ENCODE measurements at regions not wholly inside any gene's neighbourhood (a gene's known extent, or its start where the extent isn't known, plus 50 kb on each side); places are given as distances from the start of the nearest gene placed in this dataset.

DNA sequence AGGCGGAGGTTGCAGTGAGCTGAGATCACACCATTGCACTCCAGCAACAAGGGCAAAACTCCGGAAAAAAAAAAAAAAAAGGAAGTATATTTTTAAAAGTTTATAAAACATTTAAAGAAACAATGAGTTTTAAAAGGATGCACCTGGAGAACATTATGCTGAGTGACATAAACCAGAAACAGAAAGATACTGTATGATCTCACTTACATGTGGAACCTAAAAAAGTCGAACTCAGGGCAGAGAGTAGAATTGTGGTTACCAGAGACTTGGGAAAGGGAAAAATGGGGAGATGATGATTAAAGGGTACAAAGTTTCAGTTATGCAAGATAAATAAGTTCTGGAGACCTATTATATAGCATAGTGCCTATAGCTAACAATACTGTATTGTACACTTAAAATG lies 52.8 kb upstream of the RTN4 start:
- Mint-ChIP-seq H3K36me3 (no peaks in the 10 kb centered on the region), H3K4me3 (no peak overlapping the region), H3K9me3 (no peaks in the 10 kb centered on the region), H3K4me1 (peaks cover 26% of the 10 kb centered on the region), H3K27me3 (ENCODE audit: low read depth in 3 of 3) (no peaks in the 10 kb centered on the region), H3K27ac (peak overlapping the region in 5 of 7 donors; percentile 4 to 35 (median 15))
- H3K36me3 ChIP-seq (replicated peaks in 1 of 2; ENCODE audit: control insufficient read depth in 1 of 2, insufficient read depth in 2 of 2, low read length in 2 of 2), result no peaks in the 10 kb centered on the region
- H3K4me2 ChIP-seq (replicated peaks; ENCODE audit: extremely low read depth, low read length, poor library complexity, severe bottlenecking), result no peak overlapping the region
- WGBS (ENCODE audit: insufficient coverage), result no CpG with 5 or more reads among the region's 3 CpGs
- no peaks in the 10 kb centered on the region for H4K20me1 ChIP-seq (ENCODE audit: insufficient read depth, low read length)
- no peaks in the 10 kb centered on the region for H3K79me2 ChIP-seq (ENCODE audit: insufficient read depth, low read length)
- DNase-seq, result no peak
- no peaks in the 10 kb centered on the region for H3K9me3 ChIP-seq (replicated peaks in 1 of 2; ENCODE audit: control insufficient read depth in 1 of 2, insufficient read depth in 1 of 2, low read length in 2 of 2)
- H3K9ac ChIP-seq (ENCODE audit: insufficient read depth, low read length, poor library complexity, severe bottlenecking), result no peak overlapping the region
- TF ChIP-seq, protein P1, sequence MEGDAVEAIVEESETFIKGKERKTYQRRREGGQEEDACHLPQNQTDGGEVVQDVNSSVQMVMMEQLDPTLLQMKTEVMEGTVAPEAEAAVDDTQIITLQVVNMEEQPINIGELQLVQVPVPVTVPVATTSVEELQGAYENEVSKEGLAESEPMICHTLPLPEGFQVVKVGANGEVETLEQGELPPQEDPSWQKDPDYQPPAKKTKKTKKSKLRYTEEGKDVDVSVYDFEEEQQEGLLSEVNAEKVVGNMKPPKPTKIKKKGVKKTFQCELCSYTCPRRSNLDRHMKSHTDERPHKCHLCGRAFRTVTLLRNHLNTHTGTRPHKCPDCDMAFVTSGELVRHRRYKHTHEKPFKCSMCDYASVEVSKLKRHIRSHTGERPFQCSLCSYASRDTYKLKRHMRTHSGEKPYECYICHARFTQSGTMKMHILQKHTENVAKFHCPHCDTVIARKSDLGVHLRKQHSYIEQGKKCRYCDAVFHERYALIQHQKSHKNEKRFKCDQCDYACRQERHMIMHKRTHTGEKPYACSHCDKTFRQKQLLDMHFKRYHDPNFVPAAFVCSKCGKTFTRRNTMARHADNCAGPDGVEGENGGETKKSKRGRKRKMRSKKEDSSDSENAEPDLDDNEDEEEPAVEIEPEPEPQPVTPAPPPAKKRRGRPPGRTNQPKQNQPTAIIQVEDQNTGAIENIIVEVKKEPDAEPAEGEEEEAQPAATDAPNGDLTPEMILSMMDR (IDR thresholded peaks at IDR 0.05), result no peak
- no peak overlapping the region for H3K4me3 ChIP-seq (replicated peaks in 1 of 3; ENCODE audit: low read depth in 2 of 3, low read length in 3 of 3)
- intact Hi-C loops (cut with micrococcal nuclease), result loop anchor here (5.0 to 10.0 kb wide), 2 partner anchors 39 to 48 kb away; partner anchors contain the start of gene RTN4 (in 1 of the 2)
- H2AFZ ChIP-seq (ENCODE audit: insufficient read depth, low read depth, low read length, poor library complexity, severe bottlenecking), result no peak overlapping the region
- H3K27me3 ChIP-seq (ENCODE audit: control insufficient read depth in 2 of 2, insufficient read depth in 2 of 2, low read length in 2 of 2), result no peaks in the 10 kb centered on the region
- no peak overlapping the region for H3K27ac ChIP-seq (ENCODE audit: low read depth in 1 of 2, low read length in 2 of 2)
- peaks cover 36 to 54% of the 10 kb centered on the region in 2 donors for H3K4me1 ChIP-seq (ENCODE audit: control insufficient read depth in 1 of 2, insufficient read depth in 2 of 2, low read length in 2 of 2)

DNA sequence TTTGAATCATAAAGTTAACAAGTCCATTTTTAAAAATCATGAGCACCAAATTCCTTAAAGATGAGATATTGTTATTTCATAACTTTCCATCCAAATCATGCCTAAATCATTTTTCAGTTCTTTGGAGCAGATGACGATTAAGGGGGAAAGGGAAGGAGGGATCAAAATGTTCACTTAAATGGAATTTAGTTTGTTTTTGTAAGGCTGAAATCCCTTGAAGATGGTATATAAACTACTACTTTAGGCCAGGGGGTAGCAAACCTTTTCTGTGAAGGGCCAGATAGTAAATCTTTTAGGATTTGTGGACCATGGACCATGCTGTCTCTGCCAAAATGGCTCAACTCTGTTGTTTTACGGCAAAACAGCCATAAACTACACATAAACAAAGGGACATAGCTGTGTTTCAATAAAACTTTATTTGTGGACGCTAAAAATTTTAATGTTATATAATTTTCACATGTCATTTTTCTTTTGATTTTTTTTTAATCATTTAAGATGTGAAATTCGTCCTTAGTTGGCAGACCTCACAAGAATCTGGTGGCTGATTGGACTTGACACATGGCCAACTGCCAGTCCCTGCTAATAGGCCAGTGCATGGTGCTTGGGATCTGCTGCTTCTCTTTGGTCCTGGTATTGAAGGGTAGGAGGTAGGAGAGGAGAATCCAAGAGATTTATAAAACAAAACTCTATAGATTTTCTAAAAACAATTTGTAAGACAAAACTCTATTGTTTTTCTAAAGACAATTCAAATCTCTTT lies 52.0 kb upstream of the RTN4 start:
- H3K4me3 Mint-ChIP-seq, result no peak overlapping the region
- Histone ChIP-seq H3K36me3 (replicated peaks in 1 of 2; ENCODE audit: control insufficient read depth in 1 of 2, insufficient read depth in 2 of 2, low read length in 2 of 2) (no peaks in the 10 kb centered on the region), H3K4me3 (replicated peaks in 1 of 3; ENCODE audit: low read depth in 2 of 3, low read length in 3 of 3) (no peak overlapping the region), H3K27me3 (ENCODE audit: control insufficient read depth in 2 of 2, insufficient read depth in 2 of 2, low read length in 2 of 2) (no peaks in the 10 kb centered on the region), H3K4me2 (replicated peaks; ENCODE audit: extremely low read depth, low read length, poor library complexity, severe bottlenecking) (no peak overlapping the region), H3K27ac (ENCODE audit: low read depth in 1 of 2, low read length in 2 of 2) (no peak overlapping the region), H3K9me3 (replicated peaks in 1 of 2; ENCODE audit: control insufficient read depth in 1 of 2, insufficient read depth in 1 of 2, low read length in 2 of 2) (no peaks in the 10 kb centered on the region), H3K9ac (ENCODE audit: insufficient read depth, low read length, poor library complexity, severe bottlenecking) (no peak overlapping the region), H3K4me1 (ENCODE audit: control insufficient read depth in 1 of 2, insufficient read depth in 2 of 2, low read length in 2 of 2) (peaks cover 36 to 60% of the 10 kb centered on the region in 2 donors), H4K20me1 (ENCODE audit: insufficient read depth, low read length) (no peaks in the 10 kb centered on the region), H3K79me2 (ENCODE audit: insufficient read depth, low read length) (no peaks in the 10 kb centered on the region), H2AFZ (ENCODE audit: insufficient read depth, low read depth, low read length, poor library complexity, severe bottlenecking) (no peak overlapping the region)
- peak overlapping the region in 1 of 7 donors; percentile 82 for H3K27ac Mint-ChIP-seq
- DNase-seq, result no peak
- H3K27me3 Mint-ChIP-seq (ENCODE audit: low read depth in 3 of 3), result no peaks in the 10 kb centered on the region
- WGBS (ENCODE audit: insufficient coverage), result 100% methylated on average over 1 of the region's 4 CpGs
- intact Hi-C loops (cut with micrococcal nuclease), result loop anchor here (5.0 to 10.0 kb wide), 2 partner anchors 40 to 47 kb away; partner anchors contain the start of gene RTN4 (in 1 of the 2)
- TF ChIP-seq, protein P1 (IDR thresholded peaks at IDR 0.05), result no peak
- H3K36me3 Mint-ChIP-seq, result no peaks in the 10 kb centered on the region
- H3K9me3 Mint-ChIP-seq, result no peaks in the 10 kb centered on the region
- H3K4me1 Mint-ChIP-seq, result peaks cover 26% of the 10 kb centered on the region
